CD8-positive, alpha-beta memory T cell (primary cell): ENCODE measurements at regions not wholly inside any gene's neighbourhood (a gene's known extent, or its start where the extent isn't known, plus 50 kb on each side); places are given as distances from the start of the nearest gene placed in this dataset.

ENCODE experiments used
- CTCF ChIA-PET: fragments of 350-600 bp; sonication (Branson Sonifier 250); formaldehyde crosslinking; loops from one replicate; lab custom pipeline; 2021; ENCODE audit warnings: antibody characterized with exemption; lab: Charles Lee
- POLR2A ChIA-PET: fragments of 350-600 bp; sonication (Branson Sonifier 250); formaldehyde crosslinking; loops from one replicate; lab custom pipeline; 2021; ENCODE audit warnings: antibody characterized with exemption; lab: Charles Lee
- DNase-seq, 5 donors: peaks; one replicate each; pipeline versions ENCODE4 v3.0.0 to v3.0.0-alpha.2; 2020 to 2022; ENCODE audit warnings: mixed read lengths in 1 of 5
- H3K27ac ChIP-seq: one replicate; pipeline ENCODE4 v1.7.0; 2013; ENCODE audit warnings: low read depth, mild to moderate bottlenecking, low read length, moderate library complexity
- H3K27me3 ChIP-seq: 2 replicates; pipeline ENCODE4 v1.7.0; 2013; ENCODE audit warnings: low read length, mild to moderate bottlenecking; ENCODE audit not compliant: insufficient read depth, poor library complexity, severe bottlenecking
- H3K36me3 ChIP-seq: 2 replicates; pipeline ENCODE4 v1.7.0; 2013; ENCODE audit warnings: mild to moderate bottlenecking, low read length, moderate library complexity; ENCODE audit not compliant: insufficient read depth
- H3K4me1 ChIP-seq: 2 replicates; pipeline ENCODE4 v1.7.0; 2013; ENCODE audit warnings: mild to moderate bottlenecking, low read length, moderate library complexity; ENCODE audit not compliant: insufficient read depth
- H3K4me3 ChIP-seq: 2 replicates; pipeline ENCODE4 v1.7.0; 2013; ENCODE audit warnings: mild to moderate bottlenecking, low read length
- H3K9me3 ChIP-seq: 2 replicates; pipeline ENCODE4 v1.7.0; 2013; ENCODE audit warnings: mild to moderate bottlenecking, low read length
- H3K27ac Mint-ChIP-seq, 8 donors: one replicate each; pipeline ENCODE4 v1.8.0; 2020 to 2021; ENCODE audit warnings: mixed read lengths in 8 of 8, mild to moderate bottlenecking in 6 of 8, inconsistent platforms in 3 of 8, moderate library complexity in 3 of 8
- H3K27me3 Mint-ChIP-seq, 2 donors: one replicate each; pipeline ENCODE4 v1.8.0; 2020 to 2021; ENCODE audit warnings: mixed read lengths in 2 of 2, mild to moderate bottlenecking in 1 of 2, moderate library complexity in 1 of 2
- H3K36me3 Mint-ChIP-seq, 3 donors: one replicate each; pipeline ENCODE4 v1.8.0; 2020 to 2021; ENCODE audit warnings: mixed read lengths in 3 of 3, inconsistent platforms in 1 of 3, mild to moderate bottlenecking in 1 of 3
- H3K4me1 Mint-ChIP-seq, 3 donors: one replicate each; pipeline ENCODE4 v1.8.0; 2020 to 2021; ENCODE audit warnings: mixed read lengths in 3 of 3, inconsistent platforms in 1 of 3, mild to moderate bottlenecking in 1 of 3
- H3K4me3 Mint-ChIP-seq, 7 donors: one replicate each; pipeline ENCODE4 v1.8.0; 2020 to 2021; ENCODE audit warnings: mixed read lengths in 7 of 7, mild to moderate bottlenecking in 6 of 7, moderate library complexity in 4 of 7, inconsistent platforms in 2 of 7
- H3K9me3 Mint-ChIP-seq, 5 donors: one replicate each; pipeline ENCODE4 v1.8.0; 2020 to 2022; ENCODE audit warnings: mixed read lengths in 5 of 5, mild to moderate bottlenecking in 3 of 5, moderate library complexity in 2 of 5, inconsistent platforms in 1 of 5

- Histone ChIP-seq H3K27ac (no peak overlapping the region), H3K9me3 (no peaks in the 10 kb centered on the region), H3K4me3 (no peak overlapping the region), H3K4me1 (no peaks in the 10 kb centered on the region), H3K36me3 (no peaks in the 10 kb centered on the region), H3K27me3 (no peaks in the 10 kb centered on the region)
- Mint-ChIP-seq H3K9me3 (peaks cover 6 to 37% (median 19%) of the 10 kb centered on the region in 5 donors), H3K27me3 (no peaks in the 10 kb centered on the region), H3K36me3 (no peaks in the 10 kb centered on the region), H3K4me1 (no peaks in the 10 kb centered on the region), H3K27ac (no peak overlapping the region), H3K4me3 (no peak overlapping the region)
- CTCF ChIA-PET: no interaction called here
- no peak for DNase-seq
- POLR2A ChIA-PET: no interaction called here
Measured at GRCh38 chr14:28083389-28083788, 683.2 kb upstream of the FOXG1 start.

GRCh38 chr14:28088125-28088524 is 678.5 kb upstream of the FOXG1 start:
- Histone ChIP-seq H3K9me3 (peaks cover 1% of the 10 kb centered on the region), H3K27ac (no peak overlapping the region), H3K4me3 (no peak overlapping the region), H3K27me3 (no peaks in the 10 kb centered on the region), H3K4me1 (no peaks in the 10 kb centered on the region), H3K36me3 (no peaks in the 10 kb centered on the region)
- Mint-ChIP-seq H3K36me3 (no peaks in the 10 kb centered on the region), H3K9me3 (peaks cover 9 to 69% (median 29%) of the 10 kb centered on the region in 5 donors), H3K4me1 (no peaks in the 10 kb centered on the region), H3K4me3 (no peak overlapping the region), H3K27me3 (peaks cover 0 to 1% of the 10 kb centered on the region in 2 donors), H3K27ac (no peak overlapping the region)
- CTCF ChIA-PET: no interaction called here
- POLR2A ChIA-PET: no interaction called here
- DNase-seq: no peak

DNA sequence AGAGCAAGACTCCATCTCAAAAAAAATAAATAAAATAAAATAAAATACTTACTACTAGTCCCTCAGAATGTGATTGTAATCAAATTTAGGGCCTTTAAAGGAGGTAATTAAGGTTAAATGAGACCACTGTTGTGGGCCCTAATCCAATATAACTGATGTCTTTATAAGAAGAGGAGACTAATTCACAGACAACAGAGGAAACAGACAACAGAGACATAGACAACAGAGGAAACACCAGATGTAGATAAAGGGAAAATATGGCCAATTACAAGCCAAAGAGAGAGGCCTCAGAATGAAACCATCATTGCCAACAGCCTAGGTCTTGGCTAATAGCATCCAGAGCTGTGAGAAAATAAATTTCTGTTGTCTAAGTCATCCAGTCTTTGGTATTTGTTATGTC is 669.0 kb upstream of the FOXG1 start:
- peaks cover 6% of the 10 kb centered on the region for H3K9me3 ChIP-seq
- no peak overlapping the region for H3K27ac ChIP-seq
- Mint-ChIP-seq H3K4me3 (no peak overlapping the region), H3K27me3 (no peaks in the 10 kb centered on the region), H3K36me3 (no peaks in the 10 kb centered on the region), H3K9me3 (peaks cover 5 to 34% (median 10%) of the 10 kb centered on the region in 5 donors), H3K27ac (peak overlapping the region in 1 of 8 donors; percentile 11), H3K4me1 (no peaks in the 10 kb centered on the region)
- no peak for DNase-seq
- H3K4me3 ChIP-seq: no peak overlapping the region
- POLR2A ChIA-PET: no interaction called here
- no peaks in the 10 kb centered on the region for H3K4me1 ChIP-seq
- no peaks in the 10 kb centered on the region for H3K36me3 ChIP-seq
- no peaks in the 10 kb centered on the region for H3K27me3 ChIP-seq
- CTCF ChIA-PET: no interaction called here

GRCh38 chr14:28098856-28099255 is 667.7 kb upstream of the FOXG1 start:
- no peak overlapping the region for H3K27ac Mint-ChIP-seq
- H3K9me3 Mint-ChIP-seq: peaks cover 6 to 24% (median 10%) of the 10 kb centered on the region in 5 donors
- no peak for DNase-seq
- Histone ChIP-seq H3K27me3 (no peaks in the 10 kb centered on the region), H3K9me3 (no peaks in the 10 kb centered on the region), H3K4me1 (no peaks in the 10 kb centered on the region), H3K36me3 (no peaks in the 10 kb centered on the region), H3K27ac (no peak overlapping the region), H3K4me3 (no peak overlapping the region)
- ChIA-PET CTCF (no interaction called here), POLR2A (no interaction called here)
- H3K4me1 Mint-ChIP-seq: no peaks in the 10 kb centered on the region
- no peaks in the 10 kb centered on the region for H3K27me3 Mint-ChIP-seq
- no peaks in the 10 kb centered on the region for H3K36me3 Mint-ChIP-seq
- no peak overlapping the region for H3K4me3 Mint-ChIP-seq

DNA sequence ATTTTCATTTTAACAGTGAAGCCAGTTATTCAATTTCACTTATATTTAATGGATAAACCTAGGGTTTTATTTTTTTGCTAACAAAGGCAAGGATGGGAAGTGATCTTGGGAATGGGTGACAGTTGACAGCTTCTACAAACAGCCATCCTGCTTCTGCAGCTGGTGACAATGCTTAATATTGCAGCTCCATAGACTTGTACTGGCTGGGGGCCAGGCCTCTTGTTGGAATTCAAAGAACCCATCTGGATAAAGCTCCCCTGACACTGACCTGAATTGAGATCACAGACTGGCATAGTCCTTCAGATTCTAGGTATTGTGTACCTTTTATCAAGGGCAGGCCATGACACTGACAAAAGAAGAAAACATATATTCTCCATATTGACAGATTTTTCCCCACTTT is 664.6 kb upstream of the FOXG1 start:
- Histone ChIP-seq H3K4me1 (no peaks in the 10 kb centered on the region), H3K9me3 (no peaks in the 10 kb centered on the region), H3K27ac (no peak overlapping the region), H3K4me3 (no peak overlapping the region), H3K36me3 (no peaks in the 10 kb centered on the region), H3K27me3 (no peaks in the 10 kb centered on the region)
- Mint-ChIP-seq H3K4me1 (no peaks in the 10 kb centered on the region), H3K9me3 (peaks cover 5 to 20% (median 10%) of the 10 kb centered on the region in 5 donors), H3K36me3 (no peaks in the 10 kb centered on the region), H3K27ac (no peak overlapping the region), H3K27me3 (no peaks in the 10 kb centered on the region), H3K4me3 (no peak overlapping the region)
- DNase-seq: no peak
- POLR2A ChIA-PET: no interaction called here
- CTCF ChIA-PET: no interaction called here

DNA sequence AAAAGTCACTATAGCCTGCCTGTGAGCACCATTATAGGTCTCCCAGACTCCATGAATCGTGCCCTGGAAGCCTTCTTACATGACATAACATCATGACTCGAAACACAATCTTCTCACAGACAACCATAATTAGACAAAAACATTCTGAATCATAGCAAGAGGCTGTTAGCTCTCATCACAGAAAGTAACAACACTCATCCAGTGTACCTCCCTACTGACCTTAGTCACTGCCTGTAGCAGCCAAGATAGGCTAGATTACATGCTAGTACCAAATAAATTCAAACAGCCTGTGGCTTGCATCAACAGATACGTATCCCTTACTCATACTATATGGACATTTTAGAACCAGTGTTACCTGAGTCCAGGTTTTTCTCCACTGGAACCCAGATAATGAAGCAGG is 663.8 kb upstream of the FOXG1 start:
- no peaks in the 10 kb centered on the region for H3K27me3 ChIP-seq
- Mint-ChIP-seq H3K4me3 (no peak overlapping the region), H3K9me3 (peaks cover 5 to 18% (median 10%) of the 10 kb centered on the region in 5 donors), H3K27me3 (no peaks in the 10 kb centered on the region), H3K27ac (no peak overlapping the region), H3K4me1 (no peaks in the 10 kb centered on the region), H3K36me3 (no peaks in the 10 kb centered on the region)
- H3K36me3 ChIP-seq: no peaks in the 10 kb centered on the region
- ChIA-PET POLR2A (no interaction called here), CTCF (no interaction called here)
- no peak for DNase-seq
- no peaks in the 10 kb centered on the region for H3K4me1 ChIP-seq
- H3K9me3 ChIP-seq: no peaks in the 10 kb centered on the region
- no peak overlapping the region for H3K4me3 ChIP-seq
- H3K27ac ChIP-seq: no peak overlapping the region

DNA sequence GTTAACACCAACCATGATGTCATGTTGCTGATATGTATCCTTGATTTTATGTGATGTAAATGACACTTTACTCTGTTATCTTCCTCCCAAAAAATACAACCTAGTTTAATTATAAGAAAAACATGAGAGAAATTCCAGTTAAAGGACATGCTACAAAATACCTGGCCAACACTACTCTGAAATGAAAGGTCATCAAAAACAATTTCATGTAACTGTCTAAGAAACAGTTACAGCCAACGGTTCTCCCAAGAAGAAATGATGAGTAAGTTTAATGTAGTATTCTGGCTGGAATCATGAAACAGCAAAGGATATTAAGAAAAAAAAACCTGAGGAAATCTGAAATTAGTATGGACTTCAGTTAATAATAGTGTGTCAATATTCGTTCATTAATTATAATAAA is 653.3 kb upstream of the FOXG1 start:
- no peak overlapping the region for H3K27ac ChIP-seq
- H3K9me3 Mint-ChIP-seq: peaks cover 5 to 37% (median 8%) of the 10 kb centered on the region in 5 donors
- no peak for DNase-seq
- no peak overlapping the region for H3K27ac Mint-ChIP-seq
- H3K27me3 ChIP-seq: no peaks in the 10 kb centered on the region
- H3K9me3 ChIP-seq: no peaks in the 10 kb centered on the region
- no peak overlapping the region for H3K4me3 ChIP-seq
- H3K4me1 ChIP-seq: no peaks in the 10 kb centered on the region
- H3K36me3 Mint-ChIP-seq: no peaks in the 10 kb centered on the region
- no peaks in the 10 kb centered on the region for H3K4me1 Mint-ChIP-seq
- no peak overlapping the region for H3K4me3 Mint-ChIP-seq
- POLR2A ChIA-PET: no interaction called here
- no peaks in the 10 kb centered on the region for H3K36me3 ChIP-seq
- H3K27me3 Mint-ChIP-seq: no peaks in the 10 kb centered on the region
- CTCF ChIA-PET: no interaction called here

DNA sequence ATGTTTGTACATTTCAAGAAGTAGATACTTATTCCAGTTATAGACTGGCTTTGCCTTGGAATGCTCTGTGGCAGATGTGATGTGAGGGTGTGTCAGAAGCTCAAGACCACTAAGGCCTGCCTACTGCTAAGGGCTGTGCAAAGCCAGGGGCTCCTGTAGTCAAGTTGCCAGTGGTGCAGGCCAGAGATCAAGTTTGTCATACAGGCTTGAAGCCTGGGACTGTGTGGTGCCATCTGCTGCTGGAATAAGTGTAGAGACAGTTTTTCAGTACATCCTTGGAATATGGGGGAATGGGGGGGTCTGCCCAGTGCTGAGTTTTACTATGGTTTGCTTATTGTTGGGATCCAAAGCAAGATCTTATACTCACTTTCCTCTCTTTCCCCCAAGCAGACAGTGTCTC is 649.9 kb upstream of the FOXG1 start:
- no peak overlapping the region for H3K4me3 Mint-ChIP-seq
- no peaks in the 10 kb centered on the region for H3K4me1 Mint-ChIP-seq
- H3K9me3 Mint-ChIP-seq: peaks cover 0 to 55% (median 16%) of the 10 kb centered on the region in 5 donors
- Histone ChIP-seq H3K9me3 (no peaks in the 10 kb centered on the region), H3K36me3 (no peaks in the 10 kb centered on the region), H3K4me1 (no peaks in the 10 kb centered on the region), H3K4me3 (no peak overlapping the region), H3K27ac (no peak overlapping the region), H3K27me3 (no peaks in the 10 kb centered on the region)
- no peaks in the 10 kb centered on the region for H3K27me3 Mint-ChIP-seq
- no peak overlapping the region for H3K27ac Mint-ChIP-seq
- no peaks in the 10 kb centered on the region for H3K36me3 Mint-ChIP-seq
- DNase-seq: no peak
- POLR2A ChIA-PET: no interaction called here
- CTCF ChIA-PET: no interaction called here

- Mint-ChIP-seq H3K9me3 (peaks cover 8 to 68% (median 24%) of the 10 kb centered on the region in 5 donors), H3K4me1 (no peaks in the 10 kb centered on the region), H3K4me3 (no peak overlapping the region), H3K27me3 (no peaks in the 10 kb centered on the region), H3K36me3 (no peaks in the 10 kb centered on the region), H3K27ac (no peak overlapping the region)
- ChIA-PET POLR2A (no interaction called here), CTCF (no interaction called here)
- Histone ChIP-seq H3K27ac (no peak overlapping the region), H3K4me1 (no peaks in the 10 kb centered on the region), H3K4me3 (no peak overlapping the region), H3K27me3 (no peaks in the 10 kb centered on the region), H3K9me3 (no peaks in the 10 kb centered on the region), H3K36me3 (no peaks in the 10 kb centered on the region)
- no peak for DNase-seq
Measured at GRCh38 chr14:28119849-28120248, 646.7 kb upstream of the FOXG1 start.
